HG02642 (cell line): ENCODE measurements at regions not wholly inside any gene's neighbourhood (a gene's known extent, or its start where the extent isn't known, plus 50 kb on each side); places are given as distances from the start of the nearest gene placed in this dataset.

Source experiments
- ATAC-seq: cut with Tn5 transposase; IDR thresholded peaks from one replicate; pipeline ENCODE4 v1.9.1; 2021; ENCODE audit warnings: mild to moderate bottlenecking; ENCODE audit not compliant: unreplicated experiment, poor library complexity

- no peak for ATAC-seq
Observed at GRCh38 chr2:242020196-242021004, 150.9 kb downstream of the RTP5 start.

- ATAC-seq, result no peak
Observed at GRCh38 chr2:242022550-242023290, 153.2 kb downstream of the RTP5 start.

GRCh38 chr2:242024751-242025355, 155.3 kb downstream of the RTP5 start:
- no peak for ATAC-seq

GRCh38 chr2:242027676-242028450, 158.3 kb downstream of the RTP5 start:
- ATAC-seq, result no peak

GRCh38 chr2:242029422-242030225, 160.1 kb downstream of the RTP5 start:
- ATAC-seq, result no peak

- no peak for ATAC-seq
Observed at GRCh38 chr2:242030226-242030575, 160.7 kb downstream of the RTP5 start.

- ATAC-seq, result no peak
Observed at GRCh38 chr2:242030858-242031257, 161.3 kb downstream of the RTP5 start.

GRCh38 chr2:242031481-242032019, 162.0 kb downstream of the RTP5 start:
- ATAC-seq, result no peak

GRCh38 chr2:242032780-242033656, 163.5 kb downstream of the RTP5 start:
- ATAC-seq, result no peak

- ATAC-seq, result no peak
Observed at GRCh38 chr2:242034138-242034537, 164.6 kb downstream of the RTP5 start.

- ATAC-seq, result no peak
Observed at GRCh38 chr2:242034996-242035814, 165.7 kb downstream of the RTP5 start.

GRCh38 chr2:242035858-242036652, 166.5 kb downstream of the RTP5 start:
- no peak for ATAC-seq

GRCh38 chr2:242036653-242036950, 167.1 kb downstream of the RTP5 start:
- ATAC-seq, result no peak

GRCh38 chr2:242038166-242038927, 168.8 kb downstream of the RTP5 start:
- ATAC-seq, result no peak

- ATAC-seq, result no peak
Observed at GRCh38 chr2:242038928-242039341, 169.4 kb downstream of the RTP5 start.

GRCh38 chr2:242040303-242040655, 170.8 kb downstream of the RTP5 start:
- no peak for ATAC-seq

GRCh38 chr2:242040681-242041080, 171.2 kb downstream of the RTP5 start:
- no peak for ATAC-seq
